GM18907 (cell line): ENCODE measurements at regions not wholly inside any gene's neighbourhood (a gene's known extent, or its start where the extent isn't known, plus 50 kb on each side); places are given as distances from the start of the nearest gene placed in this dataset.

ENCODE experiments used
- ATAC-seq: cut with Tn5 transposase; IDR thresholded peaks from one replicate; pipeline ENCODE4 v1.9.1; 2021; ENCODE audit warnings: mild to moderate bottlenecking, moderate library complexity; ENCODE audit not compliant: unreplicated experiment

DNA sequence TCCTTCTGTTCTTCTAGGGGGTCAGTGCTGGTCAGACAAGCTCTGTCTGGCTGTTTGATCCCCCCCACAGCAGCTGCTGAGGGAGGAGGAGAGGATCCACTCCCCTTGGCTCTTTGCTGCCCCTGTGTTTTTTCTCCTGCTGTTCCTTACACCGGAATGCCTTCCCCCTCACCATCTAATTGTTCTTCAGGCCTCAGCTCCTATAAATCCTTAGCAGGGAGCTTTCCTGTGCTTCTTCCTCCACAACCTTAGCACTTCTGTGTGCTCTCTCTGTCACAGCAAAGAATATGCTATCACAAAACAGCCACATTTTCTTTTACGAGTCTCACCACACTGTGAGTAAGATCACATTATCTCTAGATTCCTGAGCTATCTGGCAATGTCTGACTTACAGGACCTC is 196.6 kb downstream of the OTOR start:
- ATAC-seq = no peak

DNA sequence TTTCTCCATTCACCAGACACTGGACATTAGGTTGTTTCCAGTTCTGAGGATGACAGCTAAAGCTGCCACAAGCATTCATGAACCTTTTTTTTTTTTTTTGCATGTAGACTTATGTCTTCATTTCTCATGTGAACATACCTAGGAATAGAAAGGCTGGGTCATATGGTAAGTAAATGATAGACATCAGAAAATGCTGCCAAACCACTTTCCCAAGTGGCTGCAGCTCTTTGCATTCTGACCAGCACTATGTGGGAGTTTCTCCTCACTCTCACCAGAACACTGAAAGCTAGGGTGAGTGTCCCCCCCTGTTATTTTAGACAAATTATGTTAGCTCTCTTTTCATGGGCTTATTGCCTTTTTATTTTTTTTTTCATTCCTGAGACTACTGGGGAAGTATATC is 197.5 kb downstream of the OTOR start:
- no peak for ATAC-seq

DNA sequence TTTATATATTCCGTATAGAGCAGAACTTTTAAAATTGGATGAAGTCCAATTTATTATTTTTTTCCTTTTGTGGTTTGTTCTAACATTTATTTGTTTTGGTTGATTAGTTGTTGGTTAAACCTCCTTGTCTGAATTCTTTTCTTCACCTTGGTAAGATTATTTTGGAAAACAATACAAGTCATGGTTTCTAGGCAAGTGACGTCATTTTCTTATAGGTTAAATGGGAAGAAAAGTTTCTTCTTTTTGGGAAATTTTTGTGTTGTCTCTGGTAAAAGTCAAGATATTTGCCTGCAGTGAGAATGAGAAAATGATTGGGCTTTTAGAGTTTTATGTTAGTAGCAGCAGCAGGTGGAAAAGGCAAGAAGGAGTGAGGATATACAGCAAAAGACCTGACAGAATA is 197.9 kb downstream of the OTOR start:
- ATAC-seq = no peak

DNA sequence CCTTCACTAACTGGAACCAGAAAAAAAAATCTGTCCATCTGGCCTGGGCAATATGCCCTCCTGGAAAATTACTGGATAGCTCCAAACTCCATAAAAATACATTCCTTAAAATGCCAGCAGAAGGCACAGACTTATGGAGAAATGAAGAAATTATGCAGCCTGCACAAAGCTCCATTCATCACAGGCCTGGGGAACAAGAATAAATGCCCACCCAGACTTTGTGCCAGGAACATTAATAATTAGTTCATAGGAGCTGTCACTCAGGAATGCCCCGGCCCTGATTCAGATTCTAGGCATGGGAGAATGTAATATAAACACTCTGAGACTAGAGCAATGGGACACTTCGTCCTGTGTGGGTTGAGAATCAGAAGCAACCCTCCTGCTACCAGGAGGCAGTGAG is 199.3 kb downstream of the OTOR start:
- ATAC-seq = no peak

DNA sequence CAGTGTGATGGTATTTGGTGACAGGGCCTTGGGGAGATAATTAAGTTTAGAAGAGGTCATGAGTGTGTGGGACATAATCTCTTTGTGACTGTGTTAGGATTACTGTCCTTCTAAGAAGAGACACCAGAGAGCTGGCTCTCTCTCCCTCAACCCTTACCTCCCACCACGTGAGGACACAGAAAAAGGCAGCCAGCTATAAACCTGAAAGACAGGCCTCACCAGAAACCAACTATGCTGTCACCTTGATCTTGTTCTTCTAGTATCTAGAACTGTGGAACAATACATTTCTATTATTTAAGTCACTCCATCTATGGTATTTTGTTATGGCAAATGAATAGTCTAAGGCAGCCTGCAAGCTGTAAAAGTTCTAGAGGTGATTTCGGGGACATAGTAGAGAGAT is 203.7 kb downstream of the OTOR start:
- ATAC-seq = no peak

DNA sequence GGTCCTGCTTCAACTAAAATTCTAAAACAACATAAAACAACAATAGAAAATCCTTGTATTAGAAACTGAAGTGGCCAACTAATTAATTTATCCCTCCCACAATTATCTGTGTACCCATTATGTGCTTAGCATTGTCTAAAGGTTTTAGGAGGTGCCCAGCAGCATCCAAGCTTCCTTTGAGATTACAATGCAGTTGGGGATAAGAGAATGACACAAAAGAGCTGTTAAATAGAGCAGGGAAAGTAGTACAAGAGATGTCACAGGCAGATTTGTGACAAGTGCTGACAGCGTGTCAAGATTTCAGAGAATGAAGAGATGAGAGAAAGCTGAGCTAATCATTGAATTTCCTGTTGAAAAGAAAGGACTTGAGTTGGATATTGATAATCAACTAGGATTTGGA is 204.8 kb downstream of the OTOR start:
- no peak for ATAC-seq

DNA sequence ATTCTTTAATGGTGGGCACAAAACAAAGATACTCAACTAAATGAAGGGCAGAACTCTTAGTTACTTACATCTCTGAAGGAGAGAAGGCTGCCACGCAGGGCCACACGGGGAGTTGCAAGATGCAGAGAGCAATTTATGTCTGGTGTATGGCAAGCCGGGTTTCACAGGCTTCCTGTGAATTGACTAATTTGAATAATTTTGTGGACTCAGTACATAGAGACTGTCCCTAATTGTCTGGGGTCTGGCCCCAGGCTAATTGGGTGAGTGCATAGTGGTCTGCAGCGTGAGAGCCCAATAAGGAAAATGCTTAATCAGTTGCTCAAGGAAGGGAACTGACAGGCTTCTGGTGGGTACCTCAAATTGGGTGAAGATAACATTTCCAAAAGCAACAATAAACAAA is 205.7 kb downstream of the OTOR start:
- no peak for ATAC-seq

DNA sequence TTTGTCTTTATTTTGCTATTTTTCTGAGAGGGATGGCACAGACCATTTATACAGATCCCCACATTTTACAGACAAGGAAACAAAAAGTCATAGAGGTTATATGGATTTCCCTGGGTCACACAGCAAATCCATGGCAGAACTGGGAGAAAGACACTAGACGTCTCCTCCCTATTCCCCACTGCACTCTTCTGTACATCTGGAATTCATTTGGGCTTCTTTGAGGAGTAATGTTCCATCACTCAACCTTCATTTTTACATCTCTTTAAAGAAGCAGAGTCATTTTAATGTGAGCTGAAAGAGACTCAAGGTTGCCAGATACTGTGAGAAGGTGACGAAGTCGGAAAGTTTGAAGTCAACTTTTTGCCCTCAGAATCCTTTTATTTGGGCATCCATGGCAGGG is 207.3 kb downstream of the OTOR start:
- ATAC-seq = no peak

DNA sequence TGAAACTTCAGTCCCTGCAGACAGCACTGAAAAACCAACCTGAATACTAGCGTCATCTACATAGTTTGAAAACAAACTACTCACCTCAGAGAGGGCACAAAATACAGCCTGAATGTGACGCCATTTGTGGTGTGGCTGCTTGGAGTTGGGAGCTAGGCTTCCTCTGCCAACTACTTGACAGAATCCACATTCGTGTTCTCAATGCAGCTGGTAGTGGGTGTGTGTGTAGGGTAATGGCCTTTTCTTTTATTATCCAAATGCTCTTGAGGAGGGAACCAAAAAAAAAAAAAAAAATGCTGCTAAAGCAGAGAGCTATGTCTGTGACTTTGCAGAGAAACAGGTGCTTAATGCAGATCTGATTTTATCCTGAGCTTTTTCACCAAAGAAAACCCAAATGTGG is 207.8 kb downstream of the OTOR start:
- no peak for ATAC-seq

DNA sequence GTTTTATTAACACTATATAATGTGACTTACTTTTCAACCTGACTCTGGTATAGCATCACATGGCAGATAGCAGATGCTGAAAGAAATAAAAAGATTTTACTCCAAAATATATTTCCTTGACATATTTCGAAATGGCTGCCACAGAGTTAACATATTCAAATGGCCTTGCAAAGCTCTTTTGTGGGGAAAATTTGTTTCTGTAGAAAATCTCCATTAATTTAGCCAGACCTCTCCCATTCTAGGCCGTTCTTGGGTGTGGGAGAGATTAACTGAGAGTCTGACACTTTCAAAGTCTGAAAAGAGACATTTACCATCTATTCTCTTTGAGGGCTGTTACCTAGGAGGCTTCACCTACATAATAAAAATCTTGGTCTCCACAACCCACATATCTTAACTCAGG is 217.2 kb downstream of the OTOR start:
- no peak for ATAC-seq

DNA sequence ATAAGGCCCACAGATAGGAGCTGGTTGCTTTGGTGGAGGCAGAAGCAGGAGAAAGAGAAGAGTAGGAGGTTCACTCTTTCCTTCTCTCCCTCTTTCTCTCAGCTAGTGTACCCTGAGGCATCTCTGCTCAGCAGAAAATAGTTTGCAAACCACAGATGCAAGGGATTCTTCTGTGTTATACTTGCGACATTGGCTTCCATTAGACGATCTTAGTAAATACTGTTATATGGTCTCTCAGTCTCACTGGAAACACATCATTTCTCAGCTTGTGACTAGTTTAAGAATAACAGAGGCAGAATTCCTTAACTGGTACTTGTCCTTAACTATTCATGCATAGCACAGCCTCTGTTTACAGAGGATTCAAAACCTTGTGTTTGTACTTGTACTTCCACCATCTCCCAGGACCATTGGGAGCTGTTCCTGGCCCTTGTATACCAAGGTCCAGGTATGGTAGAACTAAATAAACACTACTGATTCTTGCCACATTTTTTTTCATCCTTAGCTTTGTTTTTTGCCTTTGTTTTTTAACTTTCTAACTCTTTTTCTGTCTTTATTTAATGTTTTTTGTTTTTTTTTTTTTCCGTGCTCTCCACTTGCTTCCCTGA is 218.2 kb downstream of the OTOR start:
- no peak for ATAC-seq

DNA sequence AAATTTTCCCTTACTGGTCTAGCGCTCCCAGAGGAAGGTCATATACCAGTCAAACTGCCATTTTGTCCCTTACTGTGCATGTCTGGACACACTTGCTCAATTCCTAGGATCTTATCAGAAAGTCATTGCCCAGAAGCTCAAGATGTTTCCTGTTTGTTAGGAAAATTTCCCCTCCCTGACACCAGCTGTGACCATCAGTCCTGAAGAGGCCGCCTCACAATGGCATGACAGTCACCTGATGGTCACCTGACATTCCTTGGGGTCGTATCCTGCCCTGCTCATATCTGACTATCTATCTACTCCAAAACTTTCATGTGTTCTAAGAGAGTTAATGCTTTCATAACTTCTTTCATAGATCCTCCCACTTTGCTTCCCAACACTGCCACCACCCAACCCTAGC is 219.9 kb downstream of the OTOR start:
- ATAC-seq = no peak

DNA sequence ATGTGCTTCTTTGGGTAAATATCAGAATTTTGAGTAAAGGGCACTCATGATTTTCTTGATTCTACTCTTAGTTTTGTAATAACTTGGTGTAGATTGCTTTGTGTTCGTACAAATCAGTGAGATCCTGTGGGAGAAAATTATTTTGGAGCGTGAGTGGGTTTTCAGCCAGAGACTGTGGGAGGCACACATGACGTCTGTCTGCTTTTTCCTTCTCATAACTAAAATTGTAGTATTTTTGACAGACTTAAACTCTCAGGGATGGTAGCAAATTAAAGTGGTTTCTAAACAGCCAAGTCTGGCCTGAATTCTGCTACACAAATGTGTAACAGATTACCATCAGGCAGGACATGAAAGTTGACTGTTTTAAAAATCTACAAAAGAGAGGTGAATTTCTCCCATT is 222.6 kb downstream of the OTOR start:
- ATAC-seq = no peak

DNA sequence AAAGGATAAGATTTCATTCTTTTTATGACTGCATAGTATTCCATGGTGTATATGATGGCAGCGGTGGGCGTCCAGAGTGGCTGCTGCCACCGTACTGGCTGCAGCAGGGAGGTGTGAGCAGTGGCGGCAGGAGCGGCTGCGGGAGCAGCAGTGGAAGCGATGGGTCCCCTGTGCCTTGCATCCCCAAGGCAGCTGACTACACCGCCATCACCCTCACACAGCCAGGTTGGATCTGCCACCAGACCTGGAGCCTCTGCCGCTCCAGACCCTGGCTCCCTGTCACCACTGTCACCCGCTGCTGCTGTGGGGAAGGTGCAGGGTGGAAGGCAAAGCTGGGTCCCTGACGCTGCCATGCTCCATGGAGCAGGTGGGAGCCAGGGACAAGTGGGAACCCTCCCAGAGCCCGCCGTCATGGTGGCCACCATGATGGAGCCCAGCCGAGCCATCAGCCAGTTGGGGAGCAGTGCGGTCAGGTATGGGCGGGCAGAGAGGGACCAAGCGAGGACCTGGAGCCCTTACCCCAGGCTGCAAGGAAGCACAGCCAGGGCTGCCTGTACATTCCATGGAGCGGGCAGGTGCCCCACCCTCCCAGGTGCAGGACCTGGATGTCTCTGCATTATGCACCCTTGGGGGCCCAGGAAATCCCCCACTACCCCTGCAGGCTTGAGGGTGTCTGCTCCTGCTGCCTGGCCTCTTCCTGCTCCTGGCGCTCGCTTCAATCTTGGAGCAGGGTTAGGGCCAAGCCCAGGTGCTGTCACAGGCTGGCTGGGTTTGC is 226.1 kb downstream of the OTOR start:
- ATAC-seq = no peak

DNA sequence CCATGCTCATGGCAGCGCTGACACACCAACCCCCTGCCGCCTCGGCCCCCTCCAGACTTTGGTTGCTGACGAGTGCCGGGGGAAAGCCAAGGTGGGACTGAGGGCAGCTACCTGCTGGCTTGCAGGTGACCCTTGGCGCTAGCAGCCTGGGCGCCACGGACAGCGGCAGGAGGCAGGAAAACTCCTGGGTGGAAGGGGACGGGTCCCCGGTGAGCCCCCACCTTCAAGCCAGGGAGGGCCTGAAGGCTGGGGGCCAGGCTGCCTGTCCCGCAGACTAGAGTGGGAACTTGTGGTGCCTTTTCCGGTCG is 226.7 kb downstream of the OTOR start:
- ATAC-seq = no peak

DNA sequence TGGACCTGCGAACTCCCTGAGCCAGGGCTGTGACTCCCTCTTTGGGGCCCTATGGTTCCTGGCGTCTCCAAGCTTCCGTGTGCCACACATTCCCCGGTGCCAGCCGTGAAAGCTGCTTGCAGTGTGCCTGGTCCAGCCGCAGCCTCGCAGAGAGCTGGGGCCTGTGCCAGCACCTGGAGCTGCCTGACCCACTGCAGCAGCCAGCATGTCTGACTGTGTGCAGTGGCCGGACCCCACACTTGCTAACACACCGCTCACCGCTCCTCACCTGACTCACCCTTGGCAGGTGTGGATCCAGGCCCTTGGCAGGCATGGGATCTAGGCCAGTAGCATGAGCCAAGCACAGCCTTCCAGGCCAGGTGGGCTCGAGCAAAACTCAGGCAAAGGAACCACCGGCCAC is 227.5 kb downstream of the OTOR start:
- ATAC-seq = no peak

DNA sequence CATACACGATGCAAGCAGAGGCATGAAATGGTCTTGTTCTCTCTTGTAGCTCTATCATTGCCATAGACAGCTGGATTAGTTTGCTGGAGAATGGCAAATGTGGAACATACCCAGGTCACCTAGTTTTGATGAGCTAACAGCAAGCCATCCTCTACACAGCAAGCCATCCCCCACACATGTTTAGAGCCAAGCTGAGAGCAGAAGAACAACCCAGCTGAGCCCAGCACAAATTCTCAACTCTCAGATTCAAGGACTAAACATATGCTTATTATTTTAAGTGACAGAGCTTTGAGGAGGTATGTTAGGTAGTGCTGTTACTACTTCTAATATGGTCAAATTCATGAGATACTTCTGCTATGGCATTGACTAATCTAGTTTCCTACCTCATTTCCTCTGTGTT is 230.3 kb downstream of the OTOR start:
- ATAC-seq = no peak

DNA sequence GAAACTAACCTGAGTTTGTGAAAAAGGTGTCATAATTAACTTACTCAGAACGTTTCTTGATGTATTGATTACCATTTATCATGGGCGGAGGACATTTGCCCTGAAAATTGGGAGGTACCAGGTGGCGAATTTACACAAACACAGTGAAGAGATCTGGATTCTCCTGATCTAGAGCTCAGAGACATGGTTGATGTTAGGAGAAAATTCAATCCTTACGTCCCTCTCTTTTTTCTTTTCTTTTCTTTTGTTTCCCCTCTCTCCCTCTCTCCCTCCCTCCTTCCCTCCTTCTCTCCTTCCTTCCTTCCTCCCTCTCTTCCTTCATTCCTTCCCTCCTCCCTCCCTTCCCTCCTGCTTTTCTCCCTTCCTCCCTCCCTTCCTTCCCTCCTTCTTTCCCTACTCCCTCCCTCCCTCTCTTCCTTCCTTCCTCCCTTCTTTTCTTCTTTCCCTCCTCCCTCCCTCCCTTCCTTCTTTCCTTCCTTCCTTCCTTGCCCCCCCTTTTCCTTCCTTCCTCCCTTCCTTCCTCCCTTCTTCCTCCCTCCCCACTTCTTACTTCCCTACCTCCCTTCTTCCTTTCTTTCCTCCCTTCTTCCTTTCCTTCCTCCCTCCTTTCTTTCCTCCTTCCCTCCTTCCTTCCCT is 234.1 kb downstream of the OTOR start:
- no peak for ATAC-seq

DNA sequence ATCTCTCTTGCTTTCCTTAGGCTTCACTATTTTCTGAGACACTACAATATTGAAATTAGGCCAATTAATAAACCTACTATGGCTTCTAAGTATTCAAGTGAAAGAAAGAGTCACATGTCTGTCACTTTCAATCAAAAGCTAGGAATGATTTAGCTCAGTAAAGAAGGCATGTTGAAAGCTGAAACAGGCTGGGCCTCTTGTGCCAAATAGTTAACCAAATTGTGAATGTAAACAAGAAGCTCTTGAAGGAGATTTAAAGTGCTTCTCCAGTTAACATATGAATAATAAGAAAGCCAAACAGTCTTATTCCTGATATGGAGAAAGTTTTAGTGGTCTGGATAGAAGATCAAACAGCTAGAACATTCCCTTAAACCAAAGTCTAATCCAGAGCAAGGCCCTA is 236.3 kb downstream of the OTOR start:
- ATAC-seq = no peak

DNA sequence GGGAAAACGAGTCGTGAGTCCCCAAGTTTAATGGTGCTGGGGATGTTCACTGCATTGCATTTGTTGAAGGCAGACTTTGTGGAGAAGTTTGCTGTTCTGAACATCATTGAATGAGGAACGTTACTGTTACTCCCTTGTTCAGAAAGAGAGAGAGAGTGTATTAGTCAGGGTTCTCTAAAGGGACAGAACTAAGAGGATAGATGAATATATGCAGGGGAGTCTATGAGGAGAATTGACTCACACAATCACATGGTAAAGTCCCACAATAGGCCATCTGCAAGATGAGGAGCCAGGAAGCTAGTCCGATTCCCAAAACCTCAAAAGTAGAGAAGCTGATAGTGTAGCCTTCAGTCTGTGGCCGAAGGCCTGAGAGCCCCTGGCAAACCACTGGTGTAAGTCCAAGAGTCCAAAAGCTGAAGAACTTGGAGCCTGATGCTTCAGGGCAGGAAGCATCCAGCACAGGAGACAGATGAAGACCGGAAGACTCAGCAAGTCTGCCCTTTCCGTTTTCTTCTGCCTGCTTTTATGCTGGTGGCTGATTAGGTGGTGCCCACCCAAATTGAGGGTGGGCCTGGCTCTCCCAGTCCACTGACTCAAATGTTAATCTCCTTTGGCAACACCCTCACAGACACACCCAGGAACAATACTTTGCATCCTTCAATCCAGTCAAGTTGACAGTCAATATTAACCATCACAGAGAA is 223.5 kb upstream of the PCSK2 start:
- no peak for ATAC-seq

DNA sequence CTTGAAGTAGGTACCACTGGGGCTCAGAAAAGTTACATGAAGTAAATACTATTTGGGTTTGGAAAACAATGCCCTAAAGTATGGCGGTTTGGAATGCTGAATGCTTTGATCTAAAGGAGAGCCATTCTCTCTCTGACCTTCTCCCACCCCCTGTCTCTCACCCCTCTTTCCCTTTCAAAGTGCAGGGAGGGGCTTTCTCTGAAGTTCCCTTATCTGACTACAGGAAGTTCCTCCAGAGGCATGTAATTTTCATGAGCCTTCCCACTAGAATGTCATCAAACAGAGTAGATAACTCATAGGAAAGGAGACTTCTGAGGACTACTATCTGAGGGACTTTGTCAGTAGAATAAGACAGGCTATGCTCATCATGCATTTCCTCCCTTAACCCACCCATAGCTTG is 216.7 kb upstream of the PCSK2 start:
- no peak for ATAC-seq
